CD8-positive, alpha-beta memory T cell (primary cell): ENCODE measurements at regions not wholly inside any gene's neighbourhood (a gene's known extent, or its start where the extent isn't known, plus 50 kb on each side); places are given as distances from the start of the nearest gene placed in this dataset.

Source experiments
- CTCF ChIA-PET: fragments of 350-600 bp; sonication (Branson Sonifier 250); formaldehyde crosslinking; loops from one replicate; lab custom pipeline; 2021; ENCODE audit warnings: antibody characterized with exemption; lab: Charles Lee
- POLR2A ChIA-PET: fragments of 350-600 bp; sonication (Branson Sonifier 250); formaldehyde crosslinking; loops from one replicate; lab custom pipeline; 2021; ENCODE audit warnings: antibody characterized with exemption; lab: Charles Lee
- DNase-seq, 5 donors: peaks; one replicate each; pipeline versions ENCODE4 v3.0.0 to v3.0.0-alpha.2; 2020 to 2022; ENCODE audit warnings: mixed read lengths in 1 of 5
- H3K27ac ChIP-seq: one replicate; pipeline ENCODE4 v1.7.0; 2013; ENCODE audit warnings: low read depth, mild to moderate bottlenecking, low read length, moderate library complexity
- H3K27me3 ChIP-seq: 2 replicates; pipeline ENCODE4 v1.7.0; 2013; ENCODE audit warnings: low read length, mild to moderate bottlenecking; ENCODE audit not compliant: insufficient read depth, poor library complexity, severe bottlenecking
- H3K36me3 ChIP-seq: 2 replicates; pipeline ENCODE4 v1.7.0; 2013; ENCODE audit warnings: mild to moderate bottlenecking, low read length, moderate library complexity; ENCODE audit not compliant: insufficient read depth
- H3K4me1 ChIP-seq: 2 replicates; pipeline ENCODE4 v1.7.0; 2013; ENCODE audit warnings: mild to moderate bottlenecking, low read length, moderate library complexity; ENCODE audit not compliant: insufficient read depth
- H3K4me3 ChIP-seq: 2 replicates; pipeline ENCODE4 v1.7.0; 2013; ENCODE audit warnings: mild to moderate bottlenecking, low read length
- H3K9me3 ChIP-seq: 2 replicates; pipeline ENCODE4 v1.7.0; 2013; ENCODE audit warnings: mild to moderate bottlenecking, low read length
- H3K27ac Mint-ChIP-seq, 8 donors: one replicate each; pipeline ENCODE4 v1.8.0; 2020 to 2021; ENCODE audit warnings: mixed read lengths in 8 of 8, mild to moderate bottlenecking in 6 of 8, inconsistent platforms in 3 of 8, moderate library complexity in 3 of 8
- H3K27me3 Mint-ChIP-seq, 2 donors: one replicate each; pipeline ENCODE4 v1.8.0; 2020 to 2021; ENCODE audit warnings: mixed read lengths in 2 of 2, mild to moderate bottlenecking in 1 of 2, moderate library complexity in 1 of 2
- H3K36me3 Mint-ChIP-seq, 3 donors: one replicate each; pipeline ENCODE4 v1.8.0; 2020 to 2021; ENCODE audit warnings: mixed read lengths in 3 of 3, inconsistent platforms in 1 of 3, mild to moderate bottlenecking in 1 of 3
- H3K4me1 Mint-ChIP-seq, 3 donors: one replicate each; pipeline ENCODE4 v1.8.0; 2020 to 2021; ENCODE audit warnings: mixed read lengths in 3 of 3, inconsistent platforms in 1 of 3, mild to moderate bottlenecking in 1 of 3
- H3K4me3 Mint-ChIP-seq, 7 donors: one replicate each; pipeline ENCODE4 v1.8.0; 2020 to 2021; ENCODE audit warnings: mixed read lengths in 7 of 7, mild to moderate bottlenecking in 6 of 7, moderate library complexity in 4 of 7, inconsistent platforms in 2 of 7
- H3K9me3 Mint-ChIP-seq, 5 donors: one replicate each; pipeline ENCODE4 v1.8.0; 2020 to 2022; ENCODE audit warnings: mixed read lengths in 5 of 5, mild to moderate bottlenecking in 3 of 5, moderate library complexity in 2 of 5, inconsistent platforms in 1 of 5

DNA sequence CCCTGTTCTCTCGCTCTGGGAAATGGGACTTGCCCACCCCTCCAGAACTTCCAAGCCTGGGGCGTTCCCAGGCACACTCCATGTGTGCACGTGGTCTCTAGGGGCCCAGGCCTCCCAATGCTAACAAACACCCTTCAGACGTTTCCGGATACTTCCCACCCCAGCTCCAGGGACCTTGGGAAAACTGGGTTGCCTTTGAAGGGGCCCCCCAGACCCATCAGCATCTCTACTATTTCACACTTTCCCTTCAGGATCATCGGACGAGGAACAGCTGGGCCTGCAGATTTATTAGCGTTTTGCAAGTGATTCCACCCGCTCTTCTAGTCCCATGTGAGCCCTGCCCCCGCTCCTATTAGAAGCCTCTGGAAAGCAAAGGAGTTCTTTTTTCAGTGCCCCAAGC, 63.2 kb downstream of the MAGEF1 start:
- Histone ChIP-seq H3K27me3 (no peaks in the 10 kb centered on the region), H3K36me3 (no peaks in the 10 kb centered on the region), H3K4me1 (no peaks in the 10 kb centered on the region), H3K27ac (no peak overlapping the region), H3K4me3 (no peak overlapping the region), H3K9me3 (no peaks in the 10 kb centered on the region)
- H3K27ac Mint-ChIP-seq, result no peak overlapping the region
- no peaks in the 10 kb centered on the region for H3K4me1 Mint-ChIP-seq
- H3K27me3 Mint-ChIP-seq, result peaks cover 5 to 15% of the 10 kb centered on the region in 2 donors
- H3K36me3 Mint-ChIP-seq, result no peaks in the 10 kb centered on the region
- H3K9me3 Mint-ChIP-seq, result peaks cover 0 to 2% (median 0%) of the 10 kb centered on the region in 5 donors
- no peak overlapping the region for H3K4me3 Mint-ChIP-seq
- POLR2A ChIA-PET, result no interaction called here
- CTCF ChIA-PET, result no interaction called here
- DNase-seq, result no peak

DNA sequence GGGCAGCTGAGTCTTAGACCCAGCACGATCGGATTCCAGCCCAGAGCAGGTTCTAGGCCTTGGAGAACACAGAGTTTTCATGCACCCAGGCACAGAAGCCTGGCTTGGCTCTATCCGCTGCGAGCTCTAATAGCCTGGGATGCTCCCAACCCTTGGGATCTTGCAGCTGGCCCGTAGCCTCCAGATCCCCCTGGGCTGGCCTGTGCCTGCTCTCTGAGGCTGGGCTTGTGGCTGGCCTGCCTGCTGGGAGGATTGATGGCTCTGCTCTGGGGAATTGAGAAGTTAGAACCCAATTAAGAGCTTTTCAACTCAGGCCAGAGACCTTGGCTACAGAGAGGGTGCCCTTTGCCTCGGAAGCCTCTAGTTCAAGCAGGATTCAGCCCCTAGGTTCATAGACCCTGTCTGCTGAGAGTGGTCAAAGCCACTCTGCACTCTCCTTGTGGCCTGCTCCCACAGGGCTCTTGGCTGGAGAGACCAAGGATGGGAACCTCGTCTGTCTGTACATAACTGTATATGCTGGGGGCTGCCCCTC, 64.4 kb downstream of the MAGEF1 start:
- no peaks in the 10 kb centered on the region for H3K9me3 ChIP-seq
- no peak for DNase-seq
- POLR2A ChIA-PET, result no interaction called here
- Mint-ChIP-seq H3K36me3 (no peaks in the 10 kb centered on the region), H3K4me3 (no peak overlapping the region), H3K27me3 (peaks cover 6 to 17% of the 10 kb centered on the region in 2 donors), H3K9me3 (no peaks in the 10 kb centered on the region), H3K27ac (no peak overlapping the region), H3K4me1 (no peaks in the 10 kb centered on the region)
- H3K4me1 ChIP-seq, result no peaks in the 10 kb centered on the region
- no peaks in the 10 kb centered on the region for H3K36me3 ChIP-seq
- CTCF ChIA-PET, result no interaction called here
- no peaks in the 10 kb centered on the region for H3K27me3 ChIP-seq
- H3K27ac ChIP-seq, result no peak overlapping the region
- H3K4me3 ChIP-seq, result no peak overlapping the region

DNA sequence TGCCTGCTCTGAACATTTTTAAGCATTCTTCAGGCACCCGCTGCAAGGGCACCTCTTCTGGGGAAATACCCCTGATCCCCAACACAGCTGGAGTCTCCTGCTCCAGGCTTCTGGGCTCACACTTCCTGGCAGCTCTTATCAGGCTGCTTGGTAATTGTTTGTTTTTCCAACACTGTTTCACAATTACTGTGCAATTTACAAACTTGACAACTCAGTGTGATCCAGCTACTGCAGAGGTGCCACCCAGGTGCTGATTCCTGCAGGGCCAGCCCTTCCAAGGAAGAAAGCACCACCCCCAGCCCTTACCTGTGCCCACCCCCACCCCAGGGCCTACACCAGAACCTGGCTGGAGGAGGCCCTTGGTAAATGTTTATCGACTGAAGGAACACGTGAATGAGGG, 66.5 kb downstream of the MAGEF1 start:
- Histone ChIP-seq H3K36me3 (no peaks in the 10 kb centered on the region), H3K27me3 (no peaks in the 10 kb centered on the region), H3K4me1 (no peaks in the 10 kb centered on the region), H3K4me3 (no peak overlapping the region), H3K9me3 (no peaks in the 10 kb centered on the region), H3K27ac (no peak overlapping the region)
- Mint-ChIP-seq H3K27me3 (peaks cover 4 to 13% of the 10 kb centered on the region in 2 donors), H3K4me3 (no peak overlapping the region), H3K36me3 (no peaks in the 10 kb centered on the region), H3K27ac (no peak overlapping the region), H3K4me1 (no peaks in the 10 kb centered on the region), H3K9me3 (no peaks in the 10 kb centered on the region)
- POLR2A ChIA-PET, result no interaction called here
- DNase-seq, result peak in 1 of 5 donors; percentile 22
- CTCF ChIA-PET, result no interaction called here

DNA sequence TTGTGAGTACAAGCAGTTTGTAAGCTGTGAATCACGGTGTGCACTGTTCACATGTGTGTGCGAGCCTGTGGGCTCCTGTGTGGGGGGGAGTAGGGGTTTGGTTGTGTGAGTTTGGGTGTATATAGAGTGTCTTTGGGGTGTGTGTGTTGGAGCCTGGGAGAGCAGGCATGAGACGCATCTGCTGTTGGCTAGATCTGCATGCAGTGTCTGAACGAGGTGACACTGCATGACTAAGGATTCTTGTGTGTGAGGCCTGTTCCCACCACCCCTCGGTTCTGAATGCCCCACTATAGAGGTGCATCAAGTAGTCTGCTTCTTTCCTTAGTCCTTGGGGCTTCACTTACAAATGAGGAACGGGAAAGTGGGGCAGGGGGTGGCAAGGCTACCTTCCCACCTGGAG, 68.4 kb downstream of the MAGEF1 start:
- Histone ChIP-seq H3K27me3 (no peaks in the 10 kb centered on the region), H3K27ac (no peak overlapping the region), H3K9me3 (no peaks in the 10 kb centered on the region), H3K36me3 (no peaks in the 10 kb centered on the region), H3K4me3 (no peak overlapping the region), H3K4me1 (no peaks in the 10 kb centered on the region)
- Mint-ChIP-seq H3K27me3 (peaks cover 3 to 13% of the 10 kb centered on the region in 2 donors), H3K36me3 (no peaks in the 10 kb centered on the region), H3K9me3 (no peaks in the 10 kb centered on the region), H3K4me3 (no peak overlapping the region), H3K27ac (peak overlapping the region in 1 of 8 donors; percentile 44), H3K4me1 (no peaks in the 10 kb centered on the region)
- ChIA-PET POLR2A (no interaction called here), CTCF (no interaction called here)
- DNase-seq, result peak in 1 of 5 donors; percentile 15

DNA sequence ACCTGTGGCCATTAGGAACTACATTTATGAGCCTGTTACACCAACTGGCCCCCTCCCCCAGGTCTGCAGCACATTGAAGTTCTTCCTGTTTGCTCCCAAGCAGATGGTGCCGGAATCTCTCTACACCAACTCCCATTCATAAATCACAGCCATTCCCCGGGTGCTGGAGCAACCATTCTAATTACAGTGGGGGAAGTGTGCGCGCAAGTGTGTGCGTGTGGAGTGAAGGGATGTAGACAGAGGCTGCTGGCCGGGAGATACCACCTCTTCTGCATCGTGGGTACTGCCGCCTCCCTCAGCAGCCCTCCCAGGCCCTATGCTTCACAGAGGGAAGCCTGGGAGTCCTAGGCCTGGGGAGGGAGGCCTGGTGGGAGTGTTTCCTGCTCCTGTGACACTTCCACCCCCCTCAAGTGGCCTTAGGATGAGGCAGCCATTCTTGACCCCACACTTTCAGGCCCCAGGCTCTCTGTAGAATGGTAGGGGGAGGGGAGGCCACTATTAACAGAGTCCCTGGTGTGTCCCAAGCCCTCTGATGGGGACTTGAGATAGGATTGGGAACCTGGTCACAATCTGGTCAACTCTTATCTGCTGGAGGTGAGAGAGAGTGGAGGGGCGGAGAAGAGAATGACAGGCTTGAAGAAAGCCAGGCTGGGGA, 69.1 kb downstream of the MAGEF1 start:
- Histone ChIP-seq H3K4me1 (peaks cover 7% of the 10 kb centered on the region), H3K27ac (no peak overlapping the region), H3K4me3 (no peak overlapping the region), H3K27me3 (no peaks in the 10 kb centered on the region), H3K9me3 (no peaks in the 10 kb centered on the region), H3K36me3 (no peaks in the 10 kb centered on the region)
- Mint-ChIP-seq H3K4me3 (no peak overlapping the region), H3K36me3 (no peaks in the 10 kb centered on the region), H3K27ac (no peak overlapping the region), H3K9me3 (no peaks in the 10 kb centered on the region), H3K4me1 (no peaks in the 10 kb centered on the region), H3K27me3 (peaks cover 3 to 13% of the 10 kb centered on the region in 2 donors)
- ChIA-PET CTCF (no interaction called here), POLR2A (no interaction called here)
- no peak for DNase-seq

DNA sequence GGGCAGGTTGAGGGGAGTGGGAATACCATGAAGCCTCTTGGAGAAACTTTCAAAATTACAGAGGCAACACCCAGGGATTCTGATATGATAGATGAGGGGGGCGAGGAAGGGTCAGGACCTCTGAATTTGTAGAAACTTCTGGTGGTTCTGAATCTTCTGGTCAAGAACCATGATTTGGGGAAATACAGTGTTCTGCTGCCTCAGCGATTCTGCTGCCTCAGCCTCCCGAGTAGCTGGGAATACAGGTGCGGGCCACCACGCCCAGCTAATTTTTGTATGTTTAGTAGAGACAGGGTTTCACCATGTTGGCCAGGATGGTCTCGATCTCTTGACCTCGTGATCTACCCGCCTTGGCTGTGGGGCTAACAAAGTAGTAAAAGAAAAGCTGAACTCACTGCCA, 70.4 kb downstream of the MAGEF1 start:
- H3K4me3 Mint-ChIP-seq, result no peak overlapping the region
- no peaks in the 10 kb centered on the region for H3K27me3 ChIP-seq
- CTCF ChIA-PET, result no interaction called here
- no peaks in the 10 kb centered on the region for H3K36me3 ChIP-seq
- DNase-seq, result no peak
- no peak overlapping the region for H3K27ac ChIP-seq
- no peak overlapping the region for H3K27ac Mint-ChIP-seq
- no peaks in the 10 kb centered on the region for H3K4me1 Mint-ChIP-seq
- peaks cover 4 to 9% of the 10 kb centered on the region in 2 donors for H3K27me3 Mint-ChIP-seq
- no peaks in the 10 kb centered on the region for H3K36me3 Mint-ChIP-seq
- POLR2A ChIA-PET, result no interaction called here
- H3K4me3 ChIP-seq, result no peak overlapping the region
- no peaks in the 10 kb centered on the region for H3K9me3 ChIP-seq
- H3K9me3 Mint-ChIP-seq, result no peaks in the 10 kb centered on the region
- H3K4me1 ChIP-seq, result peaks cover 20% of the 10 kb centered on the region

DNA sequence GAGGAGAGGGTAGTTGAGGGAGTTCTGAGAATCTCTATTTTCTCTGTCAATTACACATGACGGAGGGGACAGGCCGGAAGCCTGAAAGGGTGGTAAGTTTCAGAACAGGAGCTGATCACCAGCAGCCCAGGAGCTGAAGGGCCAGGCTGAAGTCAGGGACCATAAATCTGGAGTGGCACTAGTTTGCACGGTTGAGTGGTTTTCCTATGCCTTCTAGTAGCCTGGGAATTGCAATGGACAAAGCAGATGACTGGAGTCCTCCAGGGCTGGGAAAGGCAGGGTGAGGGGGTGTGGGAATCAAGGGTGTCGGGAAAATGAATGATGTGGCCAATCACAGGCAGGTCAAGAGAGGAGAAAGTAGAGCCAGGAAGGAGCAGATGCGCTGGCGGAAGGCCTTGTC, 72.5 kb downstream of the MAGEF1 start:
- CTCF ChIA-PET, result no interaction called here
- Histone ChIP-seq H3K4me1 (peaks cover 22% of the 10 kb centered on the region), H3K27me3 (no peaks in the 10 kb centered on the region), H3K36me3 (no peaks in the 10 kb centered on the region), H3K9me3 (no peaks in the 10 kb centered on the region), H3K27ac (no peak overlapping the region), H3K4me3 (no peak overlapping the region)
- no peak overlapping the region for H3K27ac Mint-ChIP-seq
- H3K27me3 Mint-ChIP-seq, result peaks cover 6 to 16% of the 10 kb centered on the region in 2 donors
- H3K4me3 Mint-ChIP-seq, result no peak overlapping the region
- H3K36me3 Mint-ChIP-seq, result peaks cover 0 to 2% (median 0%) of the 10 kb centered on the region in 3 donors
- DNase-seq, result peak in 1 of 5 donors; percentile 34
- POLR2A ChIA-PET, result no interaction called here
- peaks cover 4 to 5% (median 4%) of the 10 kb centered on the region in 3 donors for H3K4me1 Mint-ChIP-seq
- no peaks in the 10 kb centered on the region for H3K9me3 Mint-ChIP-seq

DNA sequence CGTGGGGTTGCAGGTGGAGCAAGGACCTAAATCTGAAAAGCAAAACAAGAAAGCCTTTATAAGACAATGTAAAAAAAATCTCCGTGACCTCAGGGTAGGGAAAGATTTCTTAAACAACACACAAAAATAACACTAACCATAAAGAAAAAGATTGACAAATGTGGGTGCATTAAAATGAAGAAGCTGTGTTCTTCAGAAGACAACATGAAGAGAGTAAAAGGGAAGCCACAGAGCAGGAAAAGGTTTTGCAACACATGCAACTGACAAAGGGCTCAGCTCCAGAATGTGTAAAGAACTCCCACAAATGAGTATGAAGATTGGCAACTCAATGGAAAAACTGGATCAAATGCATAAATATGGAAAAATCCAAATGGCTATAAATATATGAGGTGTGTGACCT, 74.2 kb downstream of the MAGEF1 start:
- ChIA-PET POLR2A (no interaction called here), CTCF (interaction anchor here (3.7 kb wide), 1 partner anchor 76 kb away, joined by 11 read pairs; the partner anchor contains the start of gene EPHB3)
- Mint-ChIP-seq H3K4me3 (no peak overlapping the region), H3K36me3 (peaks cover 0 to 2% (median 0%) of the 10 kb centered on the region in 3 donors), H3K9me3 (no peaks in the 10 kb centered on the region), H3K4me1 (peaks cover 4 to 5% (median 4%) of the 10 kb centered on the region in 3 donors), H3K27ac (no peak overlapping the region), H3K27me3 (peaks cover 4 to 18% of the 10 kb centered on the region in 2 donors)
- H3K4me3 ChIP-seq, result no peak overlapping the region
- no peaks in the 10 kb centered on the region for H3K27me3 ChIP-seq
- no peaks in the 10 kb centered on the region for H3K9me3 ChIP-seq
- H3K36me3 ChIP-seq, result no peaks in the 10 kb centered on the region
- peak in 1 of 5 donors; percentile 39 for DNase-seq
- H3K27ac ChIP-seq, result no peak overlapping the region
- H3K4me1 ChIP-seq, result peaks cover 22% of the 10 kb centered on the region
